Mesothelial cell of epicardium (in vitro differentiated cells): ENCODE measurements at regions not wholly inside any gene's neighbourhood (a gene's known extent, or its start where the extent isn't known, plus 50 kb on each side); places are given as distances from the start of the nearest gene placed in this dataset.
"Not testable (repeated sequence)": the region's sequence is repeated elsewhere in the genome, so short reads cannot be mapped to it uniquely, and the experiment has no call there.

Experiments used
- DNase-seq, 2 experiments: peaks; one replicate each; pipeline ENCODE4 v3.0.0; 2021; ENCODE audit warnings: low spot score in 2 of 2; ENCODE audit not compliant: unreplicated experiment in 2 of 2
- H3K27ac Mint-ChIP-seq: 2 replicates; pipeline ENCODE4 v1.8.0; 2021; ENCODE audit warnings: mixed read lengths
- H3K27me3 Mint-ChIP-seq: 2 replicates; pipeline ENCODE4 v1.8.0; 2021; ENCODE audit warnings: low read depth, mixed read lengths
- H3K36me3 Mint-ChIP-seq: 2 replicates; pipeline ENCODE4 v1.8.0; 2021; ENCODE audit warnings: mixed read lengths
- H3K4me1 Mint-ChIP-seq: 2 replicates; pipeline ENCODE4 v1.8.0; 2021; ENCODE audit warnings: mixed read lengths
- H3K4me3 Mint-ChIP-seq: 2 replicates; pipeline ENCODE4 v1.8.0; 2021; ENCODE audit warnings: mild to moderate bottlenecking, moderate library complexity, mixed read lengths
- H3K9me3 Mint-ChIP-seq: 2 replicates; pipeline ENCODE4 v1.8.0; 2021; ENCODE audit warnings: mixed read lengths
- CTCF ChIP-seq: fragments of 200-600 bp; sonication (generic); IDR thresholded peaks from one replicate; pipeline ENCODE4 v1.5.0; 2021; ENCODE audit warnings: antibody characterized with exemption; ENCODE audit not compliant: unreplicated experiment

GRCh38 chr3:35473956-35474355 is 165.4 kb upstream of the ARPP21 start:
- Mint-ChIP-seq H3K27me3 (no peaks in the 10 kb centered on the region), H3K4me3 (no peak overlapping the region), H3K4me1 (no peaks in the 10 kb centered on the region), H3K9me3 (peaks cover 18% of the 10 kb centered on the region), H3K36me3 (no peaks in the 10 kb centered on the region), H3K27ac (no peak overlapping the region)
- no peak for TF ChIP-seq CTCF
- DNase-seq, result no peak

GRCh38 chr3:35482566-35482965 is 156.8 kb upstream of the ARPP21 start:
- H3K4me1 Mint-ChIP-seq, result peaks cover 22% of the 10 kb centered on the region
- not testable (repeated sequence) for H3K27ac Mint-ChIP-seq, H3K9me3 Mint-ChIP-seq, H3K4me3 Mint-ChIP-seq, H3K27me3 Mint-ChIP-seq, H3K36me3 Mint-ChIP-seq, DNase-seq

GRCh38 chr3:35483131-35483530 is 156.2 kb upstream of the ARPP21 start:
- no peaks in the 10 kb centered on the region for H3K27me3 Mint-ChIP-seq
- DNase-seq, result no peak
- peaks cover 24% of the 10 kb centered on the region for H3K4me1 Mint-ChIP-seq
- peaks cover 7% of the 10 kb centered on the region for H3K9me3 Mint-ChIP-seq
- H3K27ac Mint-ChIP-seq, result no peak overlapping the region
- TF ChIP-seq CTCF, result no peak
- H3K4me3 Mint-ChIP-seq, result no peak overlapping the region
- H3K36me3 Mint-ChIP-seq, result no peaks in the 10 kb centered on the region

GRCh38 chr3:35484929-35485530 is 154.3 kb upstream of the ARPP21 start:
- TF ChIP-seq CTCF, result no peak
- peaks cover 24% of the 10 kb centered on the region for H3K4me1 Mint-ChIP-seq
- no peak overlapping the region for H3K27ac Mint-ChIP-seq
- H3K4me3 Mint-ChIP-seq, result no peak overlapping the region
- DNase-seq, result no peak
- no peaks in the 10 kb centered on the region for H3K36me3 Mint-ChIP-seq
- H3K9me3 Mint-ChIP-seq, result peaks cover 7% of the 10 kb centered on the region
- H3K27me3 Mint-ChIP-seq, result no peaks in the 10 kb centered on the region

GRCh38 chr3:35486295-35486694 is 153.0 kb upstream of the ARPP21 start:
- peaks cover 24% of the 10 kb centered on the region for H3K4me1 Mint-ChIP-seq
- no peak overlapping the region for H3K4me3 Mint-ChIP-seq
- TF ChIP-seq CTCF, result no peak
- H3K9me3 Mint-ChIP-seq, result peaks cover 7% of the 10 kb centered on the region
- no peaks in the 10 kb centered on the region for H3K27me3 Mint-ChIP-seq
- no peak for DNase-seq
- no peaks in the 10 kb centered on the region for H3K36me3 Mint-ChIP-seq
- H3K27ac Mint-ChIP-seq, result peak overlapping the region; percentile 52

- no peak for DNase-seq
- no peaks in the 10 kb centered on the region for H3K27me3 Mint-ChIP-seq
- no peaks in the 10 kb centered on the region for H3K9me3 Mint-ChIP-seq
- no peak overlapping the region for H3K4me3 Mint-ChIP-seq
- no peak for TF ChIP-seq CTCF
- no peaks in the 10 kb centered on the region for H3K36me3 Mint-ChIP-seq
- H3K4me1 Mint-ChIP-seq, result peaks cover 24% of the 10 kb centered on the region
- H3K27ac Mint-ChIP-seq, result peak overlapping the region; percentile 6
These were observed 151.9 kb upstream of the ARPP21 start for GRCh38 chr3:35487376-35487775.
